ENCODE measurements at regions not wholly inside any gene's neighbourhood (a gene's known extent, or its start where the extent isn't known, plus 50 kb on each side); places are given as distances from the start of the nearest gene placed in this dataset.

GRCh38 chr18:76056471-76057110 is 438.5 kb downstream of the ZNF516 start:
- H3K4me1 ChIP-seq (ENCODE audit: insufficient read depth, low read length): no peaks in the 10 kb centered on the region
- DNase-seq: no peak
- H3K4me3 ChIP-seq (ENCODE audit: low read length in 2 of 2): no peak overlapping the region
- no peaks in the 10 kb centered on the region for H3K36me3 ChIP-seq (ENCODE audit: insufficient read depth, low read length)
- POLR2A ChIA-PET (ENCODE audit: partially characterized antibody): no interaction called here
- Mint-ChIP-seq H3K27ac (no peak overlapping the region), H3K36me3 (no peaks in the 10 kb centered on the region), H3K4me3 (no peak overlapping the region), H3K27me3 (peaks cover 0 to 1% of the 10 kb centered on the region in 2 donors), H3K9me3 (peaks cover 0 to 5% (median 2%) of the 10 kb centered on the region in 8 donors), H3K4me1 (no peaks in the 10 kb centered on the region)
- H3K27ac ChIP-seq (ENCODE audit: low read depth, low read length): no peak overlapping the region
- no peaks in the 10 kb centered on the region for H3K27me3 ChIP-seq (ENCODE audit: insufficient read depth, low read length)
- CTCF ChIA-PET (ENCODE audit: partially characterized antibody): no interaction called here
- H3K9me3 ChIP-seq (ENCODE audit: control insufficient read depth in 1 of 2, low read length in 2 of 2): no peaks in the 10 kb centered on the region
- intact Hi-C loops (cut with micrococcal nuclease): no loop called here

- Histone ChIP-seq H3K27me3 (ENCODE audit: insufficient read depth, low read length) (no peaks in the 10 kb centered on the region), H3K4me3 (ENCODE audit: low read length in 2 of 2) (no peak overlapping the region), H3K36me3 (ENCODE audit: insufficient read depth, low read length) (no peaks in the 10 kb centered on the region), H3K4me1 (ENCODE audit: insufficient read depth, low read length) (no peaks in the 10 kb centered on the region), H3K9me3 (ENCODE audit: control insufficient read depth in 1 of 2, low read length in 2 of 2) (no peaks in the 10 kb centered on the region), H3K27ac (ENCODE audit: low read depth, low read length) (no peak overlapping the region)
- no peak for DNase-seq
- Mint-ChIP-seq H3K4me1 (no peaks in the 10 kb centered on the region), H3K4me3 (no peak overlapping the region), H3K36me3 (no peaks in the 10 kb centered on the region), H3K9me3 (peaks cover 0 to 8% (median 2%) of the 10 kb centered on the region in 8 donors), H3K27ac (no peak overlapping the region), H3K27me3 (peaks cover 0 to 1% of the 10 kb centered on the region in 2 donors)
- POLR2A ChIA-PET (ENCODE audit: partially characterized antibody): no interaction called here
- intact Hi-C loops (cut with micrococcal nuclease): no loop called here
- CTCF ChIA-PET (ENCODE audit: partially characterized antibody): no interaction called here
Observed at GRCh38 chr18:76055578-76055977, 439.5 kb downstream of the ZNF516 start.

GRCh38 chr18:76055025-76055424 is 440.0 kb downstream of the ZNF516 start:
- ChIA-PET CTCF (ENCODE audit: partially characterized antibody) (no interaction called here), POLR2A (ENCODE audit: partially characterized antibody) (no interaction called here)
- no peak overlapping the region for H3K27ac Mint-ChIP-seq
- intact Hi-C loops (cut with micrococcal nuclease): no loop called here
- H3K4me1 ChIP-seq (ENCODE audit: insufficient read depth, low read length): no peaks in the 10 kb centered on the region
- H3K27ac ChIP-seq (ENCODE audit: low read depth, low read length): no peak overlapping the region
- H3K4me3 ChIP-seq (ENCODE audit: low read length in 2 of 2): no peak overlapping the region
- DNase-seq: no peak
- no peaks in the 10 kb centered on the region for H3K36me3 Mint-ChIP-seq
- H3K9me3 Mint-ChIP-seq: peaks cover 0 to 8% (median under 1%) of the 10 kb centered on the region in 8 donors
- H3K4me1 Mint-ChIP-seq: no peaks in the 10 kb centered on the region
- H3K36me3 ChIP-seq (ENCODE audit: insufficient read depth, low read length): no peaks in the 10 kb centered on the region
- H3K9me3 ChIP-seq (ENCODE audit: control insufficient read depth in 1 of 2, low read length in 2 of 2): no peaks in the 10 kb centered on the region
- H3K4me3 Mint-ChIP-seq: no peak overlapping the region
- peaks cover 0 to 1% of the 10 kb centered on the region in 2 donors for H3K27me3 Mint-ChIP-seq
- H3K27me3 ChIP-seq (ENCODE audit: insufficient read depth, low read length): no peaks in the 10 kb centered on the region

GRCh38 chr18:76054156-76054555 is 440.9 kb downstream of the ZNF516 start:
- DNase-seq: no peak
- Mint-ChIP-seq H3K9me3 (peaks cover 0 to 8% (median under 1%) of the 10 kb centered on the region in 8 donors), H3K27me3 (peaks cover 0 to 1% of the 10 kb centered on the region in 2 donors), H3K4me3 (no peak overlapping the region), H3K4me1 (no peaks in the 10 kb centered on the region), H3K27ac (no peak overlapping the region), H3K36me3 (no peaks in the 10 kb centered on the region)
- Histone ChIP-seq H3K36me3 (ENCODE audit: insufficient read depth, low read length) (no peaks in the 10 kb centered on the region), H3K4me3 (ENCODE audit: low read length in 2 of 2) (no peak overlapping the region), H3K9me3 (ENCODE audit: control insufficient read depth in 1 of 2, low read length in 2 of 2) (no peaks in the 10 kb centered on the region), H3K27me3 (ENCODE audit: insufficient read depth, low read length) (no peaks in the 10 kb centered on the region), H3K27ac (ENCODE audit: low read depth, low read length) (no peak overlapping the region), H3K4me1 (ENCODE audit: insufficient read depth, low read length) (no peaks in the 10 kb centered on the region)
- POLR2A ChIA-PET (ENCODE audit: partially characterized antibody): no interaction called here
- CTCF ChIA-PET (ENCODE audit: partially characterized antibody): no interaction called here
- intact Hi-C loops (cut with micrococcal nuclease): no loop called here

- ChIA-PET CTCF (ENCODE audit: partially characterized antibody) (no interaction called here), POLR2A (ENCODE audit: partially characterized antibody) (no interaction called here)
- Histone ChIP-seq H3K9me3 (ENCODE audit: control insufficient read depth in 1 of 2, low read length in 2 of 2) (no peaks in the 10 kb centered on the region), H3K36me3 (ENCODE audit: insufficient read depth, low read length) (no peaks in the 10 kb centered on the region), H3K27me3 (ENCODE audit: insufficient read depth, low read length) (no peaks in the 10 kb centered on the region), H3K4me1 (ENCODE audit: insufficient read depth, low read length) (no peaks in the 10 kb centered on the region), H3K4me3 (ENCODE audit: low read length in 2 of 2) (no peak overlapping the region), H3K27ac (ENCODE audit: low read depth, low read length) (no peak overlapping the region)
- Mint-ChIP-seq H3K36me3 (no peaks in the 10 kb centered on the region), H3K4me1 (no peaks in the 10 kb centered on the region), H3K27me3 (peaks cover 0 to 1% of the 10 kb centered on the region in 2 donors), H3K4me3 (no peak overlapping the region), H3K27ac (no peak overlapping the region), H3K9me3 (peaks cover 0 to 8% (median under 1%) of the 10 kb centered on the region in 8 donors)
- no peak for DNase-seq
- intact Hi-C loops (cut with micrococcal nuclease): no loop called here
Observed at GRCh38 chr18:76053551-76053950, 441.5 kb downstream of the ZNF516 start.

- CTCF ChIA-PET (ENCODE audit: partially characterized antibody): no interaction called here
- no peaks in the 10 kb centered on the region for H3K4me1 Mint-ChIP-seq
Observed at GRCh38 chr18:76052227-76052595, 442.8 kb downstream of the ZNF516 start.

GRCh38 chr18:76051396-76052226 is 443.4 kb downstream of the ZNF516 start:
- peaks cover 0 to 14% (median 0%) of the 10 kb centered on the region in 8 donors for H3K9me3 Mint-ChIP-seq
- intact Hi-C loops (cut with micrococcal nuclease): no loop called here

More at GRCh38 chr18:76052227-76052595, 442.8 kb downstream of the ZNF516 start:
- Histone ChIP-seq H3K4me1 (ENCODE audit: insufficient read depth, low read length) (no peaks in the 10 kb centered on the region), H3K27me3 (ENCODE audit: insufficient read depth, low read length) (no peaks in the 10 kb centered on the region), H3K9me3 (ENCODE audit: control insufficient read depth in 1 of 2, low read length in 2 of 2) (no peaks in the 10 kb centered on the region), H3K36me3 (ENCODE audit: insufficient read depth, low read length) (no peaks in the 10 kb centered on the region), H3K4me3 (ENCODE audit: low read length in 2 of 2) (no peak overlapping the region), H3K27ac (ENCODE audit: low read depth, low read length) (no peak overlapping the region)
- no peak overlapping the region for H3K27ac Mint-ChIP-seq
- H3K27me3 Mint-ChIP-seq: peaks cover 0 to 1% of the 10 kb centered on the region in 2 donors
- H3K9me3 Mint-ChIP-seq: peaks cover 0 to 12% (median under 1%) of the 10 kb centered on the region in 8 donors
- intact Hi-C loops (cut with micrococcal nuclease): no loop called here
- POLR2A ChIA-PET (ENCODE audit: partially characterized antibody): no interaction called here
- no peaks in the 10 kb centered on the region for H3K36me3 Mint-ChIP-seq
- no peak overlapping the region for H3K4me3 Mint-ChIP-seq
- no peak for DNase-seq

More at GRCh38 chr18:76051396-76052226, 443.4 kb downstream of the ZNF516 start:
- Mint-ChIP-seq H3K4me1 (no peaks in the 10 kb centered on the region), H3K27me3 (peaks cover 0 to 1% of the 10 kb centered on the region in 2 donors), H3K4me3 (no peak overlapping the region), H3K27ac (no peak overlapping the region), H3K36me3 (no peaks in the 10 kb centered on the region)
- H3K27me3 ChIP-seq (ENCODE audit: insufficient read depth, low read length): no peaks in the 10 kb centered on the region
- no peak overlapping the region for H3K4me3 ChIP-seq (ENCODE audit: low read length in 2 of 2)
- H3K4me1 ChIP-seq (ENCODE audit: insufficient read depth, low read length): no peaks in the 10 kb centered on the region
- H3K27ac ChIP-seq (ENCODE audit: low read depth, low read length): no peak overlapping the region
- H3K9me3 ChIP-seq (ENCODE audit: control insufficient read depth in 1 of 2, low read length in 2 of 2): no peaks in the 10 kb centered on the region
- no peaks in the 10 kb centered on the region for H3K36me3 ChIP-seq (ENCODE audit: insufficient read depth, low read length)
- no peak for DNase-seq
- ChIA-PET CTCF (ENCODE audit: partially characterized antibody) (no interaction called here), POLR2A (ENCODE audit: partially characterized antibody) (no interaction called here)
